ENCODE measurements at regions not wholly inside any gene's neighbourhood (a gene's known extent, or its start where the extent isn't known, plus 50 kb on each side); places are given as distances from the start of the nearest gene placed in this dataset.
"Not testable (repeated sequence)": the region's sequence is repeated elsewhere in the genome, so short reads cannot be mapped to it uniquely, and the experiment has no call there.

- Mint-ChIP-seq H3K27me3 (ENCODE audit: insufficient read depth, unreplicated experiment) (no peaks in the 10 kb centered on the region), H3K4me3 (ENCODE audit: unreplicated experiment) (no peak overlapping the region), H3K36me3 (ENCODE audit: insufficient read depth, unreplicated experiment) (no peaks in the 10 kb centered on the region), H3K4me1 (ENCODE audit: low read depth, unreplicated experiment) (no peaks in the 10 kb centered on the region), H3K27ac (ENCODE audit: unreplicated experiment) (no peak overlapping the region), H3K9me3 (ENCODE audit: unreplicated experiment) (no peaks in the 10 kb centered on the region)
- peaks cover 6% of the 10 kb centered on the region; the same call in 1 of the 2 replicates for H3K4me1 ChIP-seq
- DNase-seq: no peak
- no peaks in the 10 kb centered on the region for H3K9me3 ChIP-seq
- H3K4me3 ChIP-seq (ENCODE audit: low read depth, low read length): no peak overlapping the region
- no TSS peak for BruUV-seq (replicated peaks)
- POLR2A ChIA-PET: no interaction called here
- H3K36me3 ChIP-seq (ENCODE audit: control insufficient read depth, insufficient read depth, low read length): no peaks in the 10 kb centered on the region
- H3K27me3 ChIP-seq (replicated peaks; ENCODE audit: control insufficient read depth, insufficient read depth, low read length): no peaks in the 10 kb centered on the region
- intact Hi-C loops (cut with micrococcal nuclease; ENCODE audit: unreplicated experiment): no loop called here
- TF ChIP-seq CTCF (IDR thresholded peaks at IDR 0.05; ENCODE audit: insufficient read depth in 1 of 2, low read depth in 1 of 2, low read length in 1 of 2, severe bottlenecking in 1 of 2, unreplicated experiment in 1 of 2): no peak
- CTCF ChIA-PET: no interaction called here
Observed at GRCh38 chr6:141874930-141875602, 257.7 kb upstream of the GJE1 start.

GRCh38 chr6:141869509-141869908 is 263.2 kb upstream of the GJE1 start:
- H3K27ac Mint-ChIP-seq (ENCODE audit: unreplicated experiment); DNase-seq; H3K4me1 Mint-ChIP-seq (ENCODE audit: low read depth, unreplicated experiment); H3K9me3 Mint-ChIP-seq (ENCODE audit: unreplicated experiment); H3K36me3 Mint-ChIP-seq (ENCODE audit: insufficient read depth, unreplicated experiment); H3K4me3 Mint-ChIP-seq (ENCODE audit: unreplicated experiment); H3K4me1 ChIP-seq; POLR2A ChIA-PET; CTCF ChIA-PET; intact Hi-C loops (cut with micrococcal nuclease; ENCODE audit: unreplicated experiment); H3K9me3 ChIP-seq; BruUV-seq (replicated peaks); H3K36me3 ChIP-seq (ENCODE audit: control insufficient read depth, insufficient read depth, low read length); H3K27me3 Mint-ChIP-seq (ENCODE audit: insufficient read depth, unreplicated experiment); H3K27me3 ChIP-seq (replicated peaks; ENCODE audit: control insufficient read depth, insufficient read depth, low read length); H3K4me3 ChIP-seq (ENCODE audit: low read depth, low read length): not testable (repeated sequence)

- no peaks in the 10 kb centered on the region for H3K9me3 Mint-ChIP-seq (ENCODE audit: unreplicated experiment)
- no peak overlapping the region for H3K4me3 Mint-ChIP-seq (ENCODE audit: unreplicated experiment)
- BruUV-seq (replicated peaks): no TSS peak
- Histone ChIP-seq H3K4me1 (no peaks in the 10 kb centered on the region), H3K4me3 (ENCODE audit: low read depth, low read length) (no peak overlapping the region), H3K27me3 (replicated peaks; ENCODE audit: control insufficient read depth, insufficient read depth, low read length) (no peaks in the 10 kb centered on the region), H3K9me3 (no peaks in the 10 kb centered on the region), H3K36me3 (ENCODE audit: control insufficient read depth, insufficient read depth, low read length) (no peaks in the 10 kb centered on the region)
- intact Hi-C loops (cut with micrococcal nuclease; ENCODE audit: unreplicated experiment): no loop called here
- H3K27me3 Mint-ChIP-seq (ENCODE audit: insufficient read depth, unreplicated experiment): no peaks in the 10 kb centered on the region
- no peaks in the 10 kb centered on the region for H3K36me3 Mint-ChIP-seq (ENCODE audit: insufficient read depth, unreplicated experiment)
- POLR2A ChIA-PET: no interaction called here
- DNase-seq: no peak
- no peaks in the 10 kb centered on the region for H3K4me1 Mint-ChIP-seq (ENCODE audit: low read depth, unreplicated experiment)
- no peak overlapping the region for H3K27ac Mint-ChIP-seq (ENCODE audit: unreplicated experiment)
- no peak for TF ChIP-seq CTCF (IDR thresholded peaks at IDR 0.05; ENCODE audit: insufficient read depth in 1 of 2, low read depth in 1 of 2, low read length in 1 of 2, severe bottlenecking in 1 of 2, unreplicated experiment in 1 of 2)
- CTCF ChIA-PET: no interaction called here
Observed at GRCh38 chr6:141867767-141868166, 265.0 kb upstream of the GJE1 start.
